ENCODE measurements at regions not wholly inside any gene's neighbourhood (a gene's known extent, or its start where the extent isn't known, plus 50 kb on each side); places are given as distances from the start of the nearest gene placed in this dataset.
A peak's percentile ranks its signal among the peaks of the same experiment; 100 is the strongest.

DNA sequence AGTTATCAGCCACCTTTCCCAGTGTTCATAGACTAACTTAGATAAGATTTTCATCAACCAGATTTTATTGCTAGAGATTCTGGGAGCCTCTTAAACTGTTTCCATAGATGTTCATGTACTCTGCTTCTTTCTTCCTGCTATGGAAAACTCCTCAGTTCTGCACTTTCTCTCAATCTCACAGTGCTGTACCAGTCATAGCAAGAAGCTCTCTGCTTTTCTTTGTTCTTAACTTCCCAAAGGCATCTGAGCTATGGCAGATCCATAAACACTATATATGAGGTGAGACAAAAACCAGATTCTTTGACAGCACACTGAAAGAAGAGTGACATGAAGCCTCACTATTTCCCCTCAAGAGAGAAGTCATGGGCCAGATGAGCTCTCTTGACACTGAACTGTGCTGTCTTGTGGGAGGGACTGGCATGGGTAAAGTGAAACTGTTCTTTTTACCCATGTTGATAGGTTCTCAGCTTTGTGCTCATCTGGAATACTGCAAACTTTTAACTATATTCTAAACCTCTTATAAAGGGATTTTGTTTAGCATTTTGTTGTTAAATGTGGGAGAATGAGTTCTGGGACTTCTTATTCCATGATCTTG is 64.2 kb upstream of the LYPLAL1 start:
- no peak for DNase-seq

DNA sequence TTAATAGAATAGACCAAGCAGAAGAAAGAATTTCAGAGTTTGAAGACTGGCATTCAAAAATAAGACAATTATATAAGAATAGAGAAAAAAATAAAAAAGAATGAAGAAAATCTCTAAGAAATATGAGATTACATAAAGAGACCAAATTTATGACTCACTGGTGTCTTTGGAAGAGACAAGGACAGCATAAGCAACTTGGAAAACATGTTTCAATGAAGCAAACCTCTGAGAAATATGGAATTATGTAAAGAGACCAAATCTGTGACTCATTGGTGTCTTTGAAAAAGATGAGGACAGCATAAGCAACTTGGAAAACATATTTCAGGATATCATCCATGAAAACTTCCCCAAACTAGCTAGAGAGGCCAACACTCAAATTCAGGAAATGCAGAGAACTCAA is 60.4 kb upstream of the LYPLAL1 start:
- DNase-seq = no peak

DNA sequence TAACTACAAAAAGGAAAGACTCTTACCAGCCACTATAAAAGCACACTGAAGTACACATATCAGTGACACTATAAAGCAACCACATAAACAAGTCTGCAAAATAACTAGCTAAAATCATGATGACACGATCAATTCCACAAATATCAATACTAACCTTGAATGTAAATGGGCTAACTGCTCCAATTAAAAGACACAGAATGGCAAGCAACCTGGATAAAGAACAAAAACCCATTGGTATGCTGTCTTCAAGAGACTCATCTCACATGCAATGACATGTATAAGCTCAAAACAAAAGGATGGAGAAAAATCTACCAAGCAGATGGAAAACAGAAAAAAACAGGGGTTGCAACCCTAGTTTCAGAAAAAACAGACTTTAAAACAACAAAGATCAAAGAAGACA is 59.7 kb upstream of the LYPLAL1 start:
- no peak for DNase-seq

DNA sequence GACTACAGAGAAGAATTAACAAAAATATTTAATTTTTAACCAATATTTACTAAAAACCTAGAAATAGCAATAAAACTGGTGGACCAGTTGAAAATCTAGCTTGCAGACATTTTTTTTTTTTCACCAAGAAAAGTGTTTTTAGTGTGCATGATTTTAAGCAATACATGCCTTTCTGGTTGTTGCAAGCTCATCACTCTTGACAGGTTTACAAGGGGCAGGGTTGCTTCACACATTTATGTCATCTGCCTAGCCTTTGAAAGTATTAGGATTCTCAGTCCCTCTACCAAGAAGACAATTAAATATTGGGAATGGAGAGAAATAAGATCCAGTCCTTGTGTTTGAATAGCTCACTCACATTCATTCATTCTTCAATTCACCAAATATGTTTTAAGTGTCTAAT is 53.8 kb upstream of the LYPLAL1 start:
- DNase-seq = no peak

DNA sequence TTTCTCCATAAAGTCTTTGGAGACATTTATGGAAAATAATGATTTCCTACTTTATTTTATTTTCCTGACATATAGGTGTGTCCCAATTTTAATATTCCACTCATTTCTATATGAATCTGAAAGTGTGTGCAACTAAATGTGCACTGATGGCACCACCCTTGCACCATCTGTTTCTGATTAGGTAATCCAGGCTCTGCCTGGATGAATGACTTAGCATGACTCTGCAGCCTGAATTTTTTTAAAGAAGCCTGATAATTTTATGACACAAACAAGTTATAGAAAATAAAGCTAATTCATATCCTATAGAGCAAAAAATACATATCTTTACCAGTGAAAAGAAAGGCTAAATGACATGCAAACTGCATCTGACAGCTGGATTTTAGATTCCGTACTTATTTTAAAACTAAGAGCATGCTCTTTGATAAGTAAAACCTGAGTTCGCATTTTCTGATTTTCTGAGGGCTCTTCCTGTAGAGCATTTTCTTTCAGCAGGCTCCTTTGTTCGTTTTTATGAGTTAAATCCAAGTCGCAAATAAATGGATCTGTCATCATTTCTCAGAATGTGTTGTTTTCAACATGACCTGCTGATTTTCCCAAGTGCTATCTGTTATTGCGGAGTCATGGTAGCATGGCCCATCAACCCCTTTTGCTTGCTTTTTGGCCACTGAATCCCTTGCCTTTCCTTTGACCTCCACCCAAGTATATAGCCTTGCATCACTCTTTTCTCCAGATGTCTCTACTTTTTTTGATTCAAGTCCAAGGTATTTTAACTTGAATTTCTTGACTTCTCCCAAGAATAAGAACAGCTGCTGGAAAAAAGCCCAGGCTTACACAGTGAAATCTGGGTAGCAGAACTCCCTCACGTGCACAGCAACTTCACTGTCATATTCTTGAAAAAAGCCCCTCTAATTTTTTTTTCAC is 52.8 kb upstream of the LYPLAL1 start:
- DNase-seq = peak; percentile 82

DNA sequence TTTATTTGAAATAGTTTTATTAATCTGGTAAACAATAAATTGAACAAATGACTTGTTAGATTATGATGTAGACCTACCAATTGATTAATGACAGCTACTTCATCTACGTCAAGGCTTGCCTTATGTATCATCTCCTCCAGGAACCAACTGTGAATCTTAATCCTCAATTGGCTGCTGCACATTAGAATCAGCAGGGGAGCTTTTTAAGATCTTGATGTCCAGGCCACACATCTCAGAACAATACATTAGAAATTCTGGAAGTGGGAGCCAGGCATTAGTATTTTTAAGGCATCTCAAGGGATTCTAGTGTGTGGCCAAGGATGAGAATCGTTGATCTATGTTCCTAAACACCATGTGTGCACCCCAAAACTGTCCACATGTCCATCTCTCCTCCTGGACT is 52.0 kb upstream of the LYPLAL1 start:
- DNase-seq = peak; percentile 7

DNA sequence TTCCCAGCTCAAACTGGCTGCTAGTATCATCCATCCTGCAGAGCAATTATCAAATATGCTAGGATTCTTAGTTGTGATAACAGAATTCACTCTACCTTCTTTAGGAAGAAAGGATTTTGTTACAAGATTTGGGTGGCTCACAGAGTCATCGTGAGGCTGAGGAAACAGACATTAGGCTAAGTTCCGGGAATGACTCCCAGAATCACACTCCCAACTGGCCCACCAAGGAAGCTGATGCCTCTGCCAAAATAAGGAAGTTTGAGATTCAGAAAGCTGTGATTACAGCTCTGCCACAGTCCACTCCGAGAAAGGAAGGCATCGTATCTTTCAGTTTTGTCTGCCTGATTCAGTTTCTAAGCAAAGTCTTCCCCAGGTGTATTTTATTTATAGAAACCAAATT is 50.6 kb upstream of the LYPLAL1 start:
- peak; percentile 20 for DNase-seq

All from eye (tissue), 1 donor.